NCI-H2196 (cell line): ENCODE measurements at regions not wholly inside any gene's neighbourhood (a gene's known extent, or its start where the extent isn't known, plus 50 kb on each side); places are given as distances from the start of the nearest gene placed in this dataset.
"Not testable (repeated sequence)": the region's sequence is repeated elsewhere in the genome, so short reads cannot be mapped to it uniquely, and the experiment has no call there.

Source experiments
- DNase-seq: peaks from one replicate; lab custom pipeline; 2025; ENCODE audit not compliant: unreplicated experiment; lab: John Stamatoyannopoulos, UW

DNA sequence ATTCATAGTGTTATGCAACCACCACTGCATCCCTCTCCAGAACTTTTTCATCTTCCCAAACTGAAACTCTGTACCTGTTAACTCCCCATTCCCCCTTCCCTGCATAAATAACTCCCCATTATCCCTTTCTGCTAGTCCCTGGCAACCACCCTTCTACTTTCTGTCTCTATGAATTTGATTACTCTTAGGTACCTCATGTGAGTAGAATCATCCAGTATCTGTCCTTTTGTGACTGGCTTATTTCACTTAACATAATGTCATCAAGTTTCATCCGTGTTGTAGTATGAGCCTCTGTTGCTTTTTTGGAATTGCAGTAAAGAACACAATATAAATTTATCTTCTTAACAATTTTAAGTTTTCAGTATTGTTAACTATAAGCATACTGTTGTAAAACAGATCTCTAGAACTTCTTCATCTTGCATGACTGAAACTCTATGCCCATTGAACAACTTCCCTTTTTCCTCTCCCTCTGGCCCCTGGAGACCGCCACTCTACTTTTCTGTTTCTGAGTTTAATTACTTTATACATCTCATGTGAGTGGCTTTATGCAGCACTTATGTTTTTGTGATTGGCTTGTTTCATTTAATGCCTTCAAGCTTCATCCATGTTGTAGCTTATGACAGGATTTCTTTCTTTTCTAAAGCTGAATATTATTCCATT, 87.3 kb upstream of the ABCC4 start:
- DNase-seq, result no peak

- no peak for DNase-seq
Observed at GRCh38 chr13:95391362-95391761, 90.1 kb upstream of the ABCC4 start.

- DNase-seq, result no peak
Observed at GRCh38 chr13:95391785-95392184, 90.5 kb upstream of the ABCC4 start.

- DNase-seq, result no peak
Observed at GRCh38 chr13:95392597-95392996, 91.3 kb upstream of the ABCC4 start.

DNA sequence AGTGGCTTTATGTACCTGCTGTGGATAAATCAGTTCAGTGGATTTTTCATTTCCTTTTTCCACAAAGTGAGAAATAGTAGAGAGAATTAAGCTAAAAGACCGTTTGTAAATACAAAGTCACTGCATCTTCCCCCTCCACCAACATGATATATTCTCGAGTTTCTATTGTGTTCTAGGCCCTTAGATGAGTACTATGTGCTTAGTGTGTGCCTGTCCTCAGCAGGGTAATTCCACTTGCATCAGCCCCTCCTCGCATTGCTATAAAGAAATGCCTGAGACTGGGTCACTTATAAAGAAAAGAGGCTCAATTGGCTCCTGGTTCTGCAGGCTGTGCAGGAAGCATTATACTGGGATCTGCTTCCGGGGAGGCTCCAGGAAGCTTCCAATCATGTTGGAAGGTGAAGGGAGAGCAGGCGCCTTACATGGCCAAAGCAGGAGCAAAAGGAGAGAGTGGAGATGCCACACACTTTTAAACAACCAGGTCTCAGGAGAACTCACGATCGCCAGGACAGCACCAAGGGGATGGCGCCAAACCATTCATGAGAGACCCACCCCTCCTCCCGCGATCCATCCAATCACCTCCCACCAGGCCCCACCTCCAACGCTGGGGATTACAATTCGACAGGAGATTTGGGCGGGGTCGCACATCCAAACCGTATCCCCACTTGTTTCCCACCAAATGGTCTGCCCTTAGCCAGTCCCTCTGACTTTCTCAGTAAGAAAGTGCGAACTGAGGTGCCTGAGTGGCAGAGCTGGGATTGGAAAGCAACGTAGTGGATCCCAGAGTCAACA, 102.3 kb upstream of the ABCC4 start:
- DNase-seq, result no peak

DNA sequence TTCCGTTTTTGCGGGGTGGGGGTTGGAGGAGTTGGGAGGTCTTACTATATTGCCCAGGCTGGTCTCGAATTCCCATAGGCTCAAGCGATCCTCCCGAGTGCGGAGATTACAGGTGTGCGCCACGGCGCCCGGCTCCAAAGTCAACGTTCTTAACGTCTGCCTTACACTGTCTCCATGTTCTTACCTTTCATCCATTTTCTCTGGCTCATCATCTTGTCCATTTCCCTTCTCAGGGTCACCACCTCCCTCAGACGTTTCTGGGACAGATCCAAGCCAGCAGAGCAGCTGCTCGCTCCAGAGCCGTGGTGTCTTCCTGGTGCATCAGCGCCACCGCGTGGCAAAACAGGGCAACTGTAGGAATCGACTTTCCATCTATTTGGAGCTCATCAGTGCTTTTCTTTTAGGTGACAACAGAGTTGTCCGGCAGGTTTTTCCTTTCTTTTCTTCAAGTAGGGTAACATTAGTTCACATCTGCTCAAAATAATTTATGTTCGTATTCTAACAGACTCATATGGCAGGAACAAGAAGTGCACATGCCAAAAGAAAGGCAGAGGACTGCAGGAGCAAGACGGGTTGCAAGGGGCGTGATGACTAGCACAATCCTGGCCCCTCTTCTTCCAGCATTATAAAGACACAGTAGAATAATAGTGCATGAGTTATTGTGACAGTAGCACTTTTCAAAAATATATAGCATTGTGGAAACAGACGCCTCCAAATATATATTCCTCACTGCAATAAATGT, 103.1 kb upstream of the ABCC4 start:
- DNase-seq, result peak; percentile 79

GRCh38 chr13:95406176-95406575, 104.9 kb upstream of the ABCC4 start:
- no peak for DNase-seq

DNA sequence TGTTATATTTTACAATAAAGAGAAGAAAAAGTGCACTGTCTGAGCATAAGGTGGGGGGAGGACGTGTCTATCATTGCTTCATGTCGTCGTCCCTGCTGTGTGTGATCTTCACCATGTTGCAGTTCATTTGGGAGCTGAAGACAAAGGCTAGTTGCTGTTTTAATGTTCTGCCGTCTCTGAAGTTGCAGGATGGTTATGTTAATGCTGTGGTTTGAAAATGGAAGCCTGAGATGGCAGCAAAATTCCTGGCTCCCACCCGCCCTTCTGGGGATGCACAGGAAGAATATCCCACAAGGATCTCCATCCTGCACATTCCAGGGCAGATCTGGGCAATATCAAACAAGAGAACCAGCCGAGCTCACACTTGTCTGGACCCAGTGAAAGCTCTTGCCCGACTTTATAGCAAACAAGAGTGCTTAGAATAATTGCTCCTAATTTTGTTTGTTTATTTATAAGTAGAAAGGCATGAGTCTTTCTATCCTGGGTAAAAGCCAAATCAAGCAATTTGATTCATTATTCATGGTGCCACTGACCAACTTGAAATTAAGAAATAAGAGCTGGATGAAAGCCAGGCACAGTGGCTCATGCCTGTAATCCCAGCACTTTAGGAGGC, 110.3 kb upstream of the ABCC4 start:
- DNase-seq, result no peak

GRCh38 chr13:95418946-95419345, 117.7 kb upstream of the ABCC4 start:
- no peak for DNase-seq

DNA sequence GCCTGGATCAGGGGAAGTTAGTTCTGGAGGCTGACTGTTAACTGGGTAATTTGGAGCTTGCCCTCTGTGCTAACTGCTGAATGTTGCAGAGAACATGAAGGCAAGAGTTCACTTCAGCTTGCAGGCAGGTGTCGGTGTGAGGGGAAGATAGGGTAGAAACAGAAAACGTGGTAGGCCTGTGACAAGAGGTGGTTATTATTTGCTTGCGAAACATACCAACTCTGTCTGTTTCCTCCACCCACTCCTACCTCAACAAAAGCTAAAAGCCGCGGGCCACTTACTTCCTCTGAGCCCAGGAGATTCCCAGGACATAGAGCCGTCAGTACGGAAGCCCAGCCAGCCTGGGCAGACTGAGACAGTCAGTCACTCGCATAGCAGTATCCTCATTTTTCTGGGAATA, 119.2 kb upstream of the ABCC4 start:
- no peak for DNase-seq

GRCh38 chr13:95426631-95427030, 125.4 kb upstream of the ABCC4 start:
- no peak for DNase-seq

DNA sequence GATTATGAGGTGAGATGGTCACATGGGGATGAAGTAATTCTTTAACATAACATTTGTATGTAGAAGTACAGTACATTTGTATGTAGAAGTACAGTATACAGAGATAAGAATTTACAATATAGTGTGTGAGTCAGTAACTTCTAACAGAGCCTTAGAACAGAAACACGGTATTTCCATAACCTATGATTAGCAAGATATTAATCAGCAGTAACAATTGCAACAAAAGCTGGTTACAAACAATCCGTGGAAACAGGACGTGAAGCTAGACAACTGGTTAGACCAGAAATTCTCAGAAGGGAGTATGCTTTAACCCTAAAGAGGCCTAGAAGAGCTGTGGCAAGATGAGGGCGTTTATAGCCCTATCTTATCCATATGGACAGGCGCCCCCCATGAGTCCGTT, 122.0 kb upstream of the CLDN10 start:
- not testable (repeated sequence) for DNase-seq

DNA sequence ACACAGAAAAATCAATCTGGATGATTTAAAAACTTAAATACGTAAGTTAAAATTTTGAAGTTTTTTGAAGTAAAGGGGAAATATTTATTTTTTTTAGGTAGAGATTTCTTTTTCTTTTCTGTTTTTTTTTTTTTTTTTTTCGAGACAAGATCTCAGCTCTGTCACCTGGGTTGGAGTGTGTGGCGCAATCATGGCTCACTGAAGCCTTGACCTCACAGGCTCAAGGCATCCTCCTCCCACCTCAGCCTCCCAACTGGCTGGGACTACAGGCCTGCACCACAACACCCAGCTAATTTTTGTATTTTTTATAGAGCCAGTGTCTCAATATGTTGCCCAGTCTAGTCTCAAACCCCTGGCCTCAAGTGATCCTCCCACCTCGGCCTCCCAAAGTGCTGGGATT, 120.4 kb upstream of the CLDN10 start:
- DNase-seq, result no peak

- DNase-seq, result no peak
Observed at GRCh38 chr13:95433537-95433936, 119.0 kb upstream of the CLDN10 start.

GRCh38 chr13:95434111-95434510, 118.4 kb upstream of the CLDN10 start:
- no peak for DNase-seq

DNA sequence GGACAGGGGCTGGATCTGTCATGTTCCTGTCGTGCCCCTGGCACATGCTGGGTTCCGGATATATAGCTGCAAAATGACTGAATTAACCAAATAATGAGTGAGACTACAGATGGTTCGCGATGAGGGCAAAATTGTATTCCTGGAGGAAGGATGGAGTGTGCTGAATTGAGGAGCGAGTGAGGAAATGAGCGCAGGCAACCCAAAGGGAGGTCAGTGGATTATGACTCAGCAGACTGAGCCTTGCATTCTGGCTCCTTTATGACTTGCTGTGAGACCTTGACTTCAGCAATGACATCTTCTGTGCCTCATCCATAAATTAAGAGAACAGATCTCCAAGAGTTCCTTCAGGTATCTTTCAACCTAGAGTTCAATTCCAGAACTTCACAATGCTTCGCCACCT, 115.0 kb upstream of the CLDN10 start:
- no peak for DNase-seq

DNA sequence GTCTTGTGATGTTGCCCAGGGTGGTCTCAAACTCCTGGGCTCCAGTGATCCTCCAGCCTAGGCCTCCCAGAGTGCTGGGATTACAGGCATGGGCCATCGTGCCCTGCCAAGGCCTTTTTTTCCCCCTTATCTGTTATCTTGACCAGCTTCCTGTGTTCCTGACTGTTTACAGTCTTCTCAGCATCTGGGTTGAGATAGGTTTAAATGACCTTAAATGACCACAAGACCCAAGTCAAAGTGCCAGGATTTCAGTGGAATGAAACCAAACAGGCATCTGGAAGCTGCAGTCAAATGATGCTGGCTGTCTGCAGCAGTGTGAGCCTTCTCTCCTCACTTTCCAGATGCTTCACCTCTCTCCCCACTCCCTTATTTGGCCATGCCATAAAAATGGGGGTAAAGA, 114.2 kb upstream of the CLDN10 start:
- DNase-seq, result no peak

GRCh38 chr13:95440441-95441088, 112.0 kb upstream of the CLDN10 start:
- DNase-seq, result no peak

GRCh38 chr13:95441326-95441725, 111.2 kb upstream of the CLDN10 start:
- DNase-seq, result no peak

GRCh38 chr13:95444006-95444730, 108.4 kb upstream of the CLDN10 start:
- DNase-seq, result no peak
